SK-N-SH (cell line): ENCODE measurements at regions not wholly inside any gene's neighbourhood (a gene's known extent, or its start where the extent isn't known, plus 50 kb on each side); places are given as distances from the start of the nearest gene placed in this dataset.

ENCODE experiments used
- CTCF ChIA-PET: fragments of 300-600, 350-600 bp; formaldehyde crosslinking; extraction: SDS; loops from one replicate; lab custom pipeline; 2021; lab: Yijun Ruan, JAX
- POLR2A ChIA-PET: fragments of 350-600 bp; sonication (Branson Sonifier 250); formaldehyde crosslinking; extraction: SDS; loops from one replicate; lab custom pipeline; 2020; ENCODE audit warnings: antibody characterized with exemption, inconsistent platforms; lab: Yijun Ruan, JAX
- DNase-seq: peaks from one replicate; pipeline ENCODE4 v3.0.0; 2012
- H2AFZ ChIP-seq: fragments of 200-600 bp; sonication (generic); 2 replicates; pipeline ENCODE4 v1.8.1; 2016; ENCODE audit warnings: antibody characterized with exemption, mild to moderate bottlenecking, low read depth
- H3F3A ChIP-seq: fragments of 200-600 bp; sonication (generic); replicated peaks from 2 replicates; pipeline ENCODE3; 2016; ENCODE audit warnings: antibody characterized with exemption, mild to moderate bottlenecking; ENCODE audit not compliant: insufficient read depth
- H3K27ac ChIP-seq, 2 experiments: fragments of 200-500 bp in 1 of 2; fragments of 200-600 bp in 1 of 2; sonication (Bioruptor generic) in 1 of 2; sonication (generic), shearing (Covaris generic) in 1 of 2; 2 replicates each; pipeline versions ENCODE4 v1.5.1 to v1.6.1; 2014 to 2016; ENCODE audit warnings: low read depth in 2 of 2, inconsistent platforms in 1 of 2, low read length in 1 of 2, mild to moderate bottlenecking in 1 of 2, mixed read lengths in 1 of 2
- H3K27me3 ChIP-seq: fragments of 200-600 bp; sonication (generic), shearing (Covaris generic); 2 replicates; pipeline ENCODE4 v1.6.1; 2016; ENCODE audit warnings: mixed run types; ENCODE audit not compliant: insufficient read depth
- H3K36me3 ChIP-seq, 2 experiments: fragments of 200-500 bp in 1 of 2; fragments of 200-600 bp in 1 of 2; sonication (Bioruptor generic) in 1 of 2; sonication (generic) in 1 of 2; replicated peaks in 1 of 2; 2 replicates each; pipeline versions ENCODE3 to v1.5.1; 2014 to 2016; ENCODE audit warnings: low read length in 1 of 2, mild to moderate bottlenecking in 1 of 2; ENCODE audit not compliant: insufficient read depth in 2 of 2, control insufficient read depth in 1 of 2
- H3K4me1 ChIP-seq, 2 experiments: fragments of 200-500 bp in 1 of 2; fragments of 200-600 bp in 1 of 2; sonication (Bioruptor generic) in 1 of 2; sonication (generic), shearing (Covaris generic) in 1 of 2; 2 replicates each; pipeline versions ENCODE4 v1.5.1 to v1.6.1; 2014 to 2016; ENCODE audit warnings: low read depth in 1 of 2, low read length in 1 of 2, mixed run types in 1 of 2; ENCODE audit not compliant: insufficient read depth in 2 of 2, control insufficient read depth in 1 of 2
- H3K4me2 ChIP-seq: fragments of 200-600 bp; sonication (generic), shearing (Covaris generic); 2 replicates; pipeline ENCODE4 v1.6.1; 2017; ENCODE audit warnings: mixed run types
- H3K4me3 ChIP-seq, 2 experiments: fragments of 200-500 bp in 1 of 2; fragments of 200-600 bp in 1 of 2; sonication (Bioruptor generic) in 1 of 2; sonication (generic), shearing (Covaris generic) in 1 of 2; 2 replicates each; pipeline versions ENCODE4 v1.5.1 to v1.8.1; 2014 to 2016; ENCODE audit warnings: low read depth in 2 of 2, inconsistent platforms in 1 of 2, low read length in 1 of 2, mild to moderate bottlenecking in 1 of 2, mixed read lengths in 1 of 2, moderate library complexity in 1 of 2
- H3K79me2 ChIP-seq: fragments of 200-600 bp; sonication (generic); 2 replicates; pipeline ENCODE4 v1.8.1; 2017; ENCODE audit warnings: mild to moderate bottlenecking; ENCODE audit not compliant: insufficient read depth
- H3K9ac ChIP-seq: fragments of 200-600 bp; sonication (generic); 2 replicates; pipeline ENCODE4 v1.6.1; 2017; ENCODE audit warnings: mixed run types
- H3K9me2 ChIP-seq: fragments of 200-600 bp; sonication (generic); 2 replicates; pipeline ENCODE4 v1.6.1; 2017; ENCODE audit warnings: mixed run types
- H3K9me3 ChIP-seq: fragments of 200-600 bp; sonication (generic); 2 replicates; pipeline ENCODE4 v1.6.1; 2017; ENCODE audit warnings: mixed run types, mild to moderate bottlenecking, moderate library complexity
- H4K20me1 ChIP-seq: fragments of 200-600 bp; sonication (generic); 2 replicates; pipeline ENCODE4 v1.6.1; 2017; ENCODE audit warnings: mild to moderate bottlenecking, mixed run types; ENCODE audit not compliant: insufficient read depth
- CHD2 ChIP-seq: fragments of 150-350 bp; IDR thresholded peaks from 2 replicates; pipeline ENCODE4 v1.6.1; 2018; ENCODE audit warnings: low read length; ENCODE audit not compliant: partially characterized antibody
- EP300 ChIP-seq, 2 experiments: IDR thresholded peaks; 2 replicates each; pipeline versions ENCODE4 v1.4.0 to v1.6.1; 2012; ENCODE audit warnings: borderline replicate concordance in 1 of 2, low read depth in 1 of 2, low read length in 1 of 2
- FOXJ3 ChIP-seq: sonication (generic); formaldehyde crosslinking; IDR thresholded peaks from 2 replicates; pipeline ENCODE4 v1.5.1; 2020; ENCODE audit warnings: mild to moderate bottlenecking, missing genetic modification reagents
- GABPA ChIP-seq: IDR thresholded peaks from 2 replicates; pipeline ENCODE4 v1.4.0; 2012; ENCODE audit warnings: low read depth, mild to moderate bottlenecking
- MXI1 ChIP-seq: IDR thresholded peaks from 2 replicates; pipeline ENCODE4 v1.6.1; 2012; ENCODE audit warnings: mild to moderate bottlenecking, low read depth, low read length, improper control_type of control experiment
- POLR2AphosphoS5 ChIP-seq: IDR thresholded peaks from 2 replicates; pipeline ENCODE4 v1.6.1; 2012; ENCODE audit warnings: low read depth, low read length
- SIN3A ChIP-seq: IDR thresholded peaks from 2 replicates; pipeline ENCODE4 v1.6.1; 2012; ENCODE audit warnings: low read depth, mild to moderate bottlenecking, low read length, moderate library complexity, borderline replicate concordance
- TEAD4 ChIP-seq: IDR thresholded peaks from 2 replicates; pipeline ENCODE4 v1.4.0; 2012; ENCODE audit warnings: mild to moderate bottlenecking, borderline replicate concordance; ENCODE audit not compliant: insufficient read depth
- USF2 ChIP-seq: fragments of 150-350 bp; IDR thresholded peaks from 2 replicates; pipeline ENCODE4 v1.6.1; 2017; ENCODE audit warnings: antibody characterized with exemption, low read length, low read depth, borderline replicate concordance
- WGBS: methylation state at CpG from one replicate; pipeline ENCODE4 v1.1.6; 2017; ENCODE audit warnings: low lambda C conversion rate; 5-methylcytosine and 5-hydroxymethylcytosine counted together
- TF ChIP-seq, protein P1 (sequence below): fragments of 200-600 bp; sonication (generic); IDR thresholded peaks from 2 replicates; pipeline ENCODE4 v1.6.1; 2017; ENCODE audit warnings: antibody characterized with exemption, mild to moderate bottlenecking, moderate library complexity
- TF ChIP-seq, protein P2 (sequence below): IDR thresholded peaks from 2 replicates; pipeline ENCODE4; 2012

GRCh38 chr12:91556909-91557308 is 374.3 kb upstream of the DCN start:
- H3K9me3 ChIP-seq = no peaks in the 10 kb centered on the region
- no peak overlapping the region for H2AFZ ChIP-seq
- DNase-seq = no peak
- H3K4me2 ChIP-seq = no peak overlapping the region
- CTCF ChIA-PET = interaction anchor here (1.3 to 2.1 kb wide), 4 partner anchors 12 to 175 kb away, joined by 5 to 15 read pairs (median 6); no protein-coding TSS in a partner anchor
- peak overlapping the region in 1 of 2 experiments; percentile 92; a peak in 2 of 4 replicates for H3K27ac ChIP-seq
- H3K27me3 ChIP-seq = no peaks in the 10 kb centered on the region
- H3K36me3 ChIP-seq = no peaks in the 10 kb centered on the region
- no peak overlapping the region for H3K9ac ChIP-seq
- POLR2A ChIA-PET = interaction anchor here (1.0 kb wide), 1 partner anchor 589 kb away, joined by 3 read pairs; the partner anchor contains the start of gene BTG1
- H3K4me3 ChIP-seq = no peak overlapping the region
- no peaks in the 10 kb centered on the region for H4K20me1 ChIP-seq
- WGBS = 43% methylated on average over 2 of the region's 4 CpGs
- no peak for TF ChIP-seq CHD2
- TF ChIP-seq, protein P1, sequence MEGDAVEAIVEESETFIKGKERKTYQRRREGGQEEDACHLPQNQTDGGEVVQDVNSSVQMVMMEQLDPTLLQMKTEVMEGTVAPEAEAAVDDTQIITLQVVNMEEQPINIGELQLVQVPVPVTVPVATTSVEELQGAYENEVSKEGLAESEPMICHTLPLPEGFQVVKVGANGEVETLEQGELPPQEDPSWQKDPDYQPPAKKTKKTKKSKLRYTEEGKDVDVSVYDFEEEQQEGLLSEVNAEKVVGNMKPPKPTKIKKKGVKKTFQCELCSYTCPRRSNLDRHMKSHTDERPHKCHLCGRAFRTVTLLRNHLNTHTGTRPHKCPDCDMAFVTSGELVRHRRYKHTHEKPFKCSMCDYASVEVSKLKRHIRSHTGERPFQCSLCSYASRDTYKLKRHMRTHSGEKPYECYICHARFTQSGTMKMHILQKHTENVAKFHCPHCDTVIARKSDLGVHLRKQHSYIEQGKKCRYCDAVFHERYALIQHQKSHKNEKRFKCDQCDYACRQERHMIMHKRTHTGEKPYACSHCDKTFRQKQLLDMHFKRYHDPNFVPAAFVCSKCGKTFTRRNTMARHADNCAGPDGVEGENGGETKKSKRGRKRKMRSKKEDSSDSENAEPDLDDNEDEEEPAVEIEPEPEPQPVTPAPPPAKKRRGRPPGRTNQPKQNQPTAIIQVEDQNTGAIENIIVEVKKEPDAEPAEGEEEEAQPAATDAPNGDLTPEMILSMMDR = no peak
- TF ChIP-seq GABPA = no peak
- no peak for TF ChIP-seq FOXJ3 (CRISPR knock-in tag)
- no peak for TF ChIP-seq EP300 (IDR thresholded peaks at IDR 0.05; ENCODE audit: borderline replicate concordance in 1 of 2, low read depth in 1 of 2, low read length in 1 of 2)
- TF ChIP-seq USF2 = no peak
- no peak for TF ChIP-seq MXI1
- TF ChIP-seq, protein P2, sequence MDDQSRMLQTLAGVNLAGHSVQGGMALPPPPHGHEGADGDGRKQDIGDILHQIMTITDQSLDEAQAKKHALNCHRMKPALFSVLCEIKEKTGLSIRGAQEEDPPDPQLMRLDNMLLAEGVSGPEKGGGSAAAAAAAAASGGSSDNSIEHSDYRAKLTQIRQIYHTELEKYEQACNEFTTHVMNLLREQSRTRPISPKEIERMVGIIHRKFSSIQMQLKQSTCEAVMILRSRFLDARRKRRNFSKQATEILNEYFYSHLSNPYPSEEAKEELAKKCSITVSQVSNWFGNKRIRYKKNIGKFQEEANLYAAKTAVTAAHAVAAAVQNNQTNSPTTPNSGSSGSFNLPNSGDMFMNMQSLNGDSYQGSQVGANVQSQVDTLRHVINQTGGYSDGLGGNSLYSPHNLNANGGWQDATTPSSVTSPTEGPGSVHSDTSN = no peak
- no peak for TF ChIP-seq TEAD4
- no peak for TF ChIP-seq SIN3A
- no peak for TF ChIP-seq POLR2AphosphoS5
- peaks cover 0 to 16% of the 10 kb centered on the region in 2 experiments; a peak in 2 of 4 replicates for H3K4me1 ChIP-seq
- H3K79me2 ChIP-seq = no peaks in the 10 kb centered on the region
- no peaks in the 10 kb centered on the region for H3F3A ChIP-seq
- H3K9me2 ChIP-seq = no peaks in the 10 kb centered on the region
